B cell (primary cell): ENCODE measurements at regions not wholly inside any gene's neighbourhood (a gene's known extent, or its start where the extent isn't known, plus 50 kb on each side); places are given as distances from the start of the nearest gene placed in this dataset.

ENCODE experiments used
- ATAC-seq: fragments of 200-7000 bp; cut with Tn5 transposase; one replicate; pipeline ENCODE4 v1.10.0; 2021; ENCODE audit warnings: low read depth, mild to moderate bottlenecking, moderate number of reproducible peaks, moderate library complexity
- CTCF ChIA-PET: fragments of 350-600 bp; sonication (Branson Sonifier 250); formaldehyde crosslinking; loops from one replicate; lab custom pipeline; 2021; ENCODE audit warnings: antibody characterized with exemption, inconsistent platforms; lab: Charles Lee
- POLR2A ChIA-PET: fragments of 350-600 bp; sonication (Branson Sonifier 250); formaldehyde crosslinking; loops from one replicate; lab custom pipeline; 2021; ENCODE audit warnings: antibody characterized with exemption; lab: Charles Lee
- DNase-seq: peaks from one replicate; pipeline ENCODE4 v3.0.0; 2013
- H2AFZ ChIP-seq: 2 replicates; pipeline ENCODE4 v1.6.1; 2012; ENCODE audit warnings: mild to moderate bottlenecking, low read depth, low read length; ENCODE audit not compliant: insufficient read depth, poor library complexity, severe bottlenecking
- H3K27ac ChIP-seq, 2 donors: 1 replicate in 1 of 2; 2 replicates in 1 of 2; pipeline ENCODE4 v1.5.1; 2012 to 2013; ENCODE audit warnings: low read length in 2 of 2, mild to moderate bottlenecking in 2 of 2, moderate library complexity in 1 of 2
- H3K27me3 ChIP-seq, 4 experiments: fragments of 200-600 bp in 1 of 4; sonication (generic) in 1 of 4; replicated peaks in 1 of 4; 1 replicate in 2 of 4; 2 replicates in 2 of 4; pipeline versions ENCODE4 v1.6.1 to v1.7.0; 2013 to 2016; ENCODE audit warnings: low read length in 3 of 4, mild to moderate bottlenecking in 2 of 4, mixed read lengths in 1 of 4, moderate library complexity in 1 of 4; ENCODE audit not compliant: insufficient read depth in 4 of 4, control insufficient read depth in 3 of 4; ENCODE audit errors: control extremely low read depth in 1 of 4
- H3K36me3 ChIP-seq, 2 experiments: replicated peaks in 1 of 2; 1 replicate in 1 of 2; 2 replicates in 1 of 2; pipeline versions ENCODE4 v1.6.1 to v1.7.1; 2013; ENCODE audit warnings: low read length in 1 of 2; ENCODE audit not compliant: insufficient read depth in 2 of 2, control insufficient read depth in 1 of 2; ENCODE audit errors: control extremely low read depth in 1 of 2, extremely low read depth in 1 of 2
- H3K4me1 ChIP-seq, 2 donors: fragments of 200-600 bp in 1 of 2; sonication (generic) in 1 of 2; 1 replicate in 1 of 2; 2 replicates in 1 of 2; pipeline versions ENCODE4 v1.5.1 to v1.6.1; 2013 to 2017; ENCODE audit warnings: low read length in 2 of 2; ENCODE audit not compliant: control insufficient read depth in 2 of 2, insufficient read depth in 2 of 2
- H3K4me2 ChIP-seq: replicated peaks from 2 replicates; pipeline ENCODE3; 2012; ENCODE audit warnings: mild to moderate bottlenecking, low read depth, low read length; ENCODE audit not compliant: poor library complexity, severe bottlenecking
- H3K4me3 ChIP-seq, 5 experiments: fragments of 200-600 bp in 1 of 5; sonication (generic) in 1 of 5; 1 replicate in 3 of 5; 2 replicates in 2 of 5; pipeline versions ENCODE4 v1.5.1 to v1.7.0; 2011 to 2016; ENCODE audit warnings: low read length in 4 of 5, mild to moderate bottlenecking in 4 of 5, low read depth in 2 of 5, control low read depth in 1 of 5, moderate library complexity in 1 of 5; ENCODE audit not compliant: insufficient read depth in 1 of 5; ENCODE audit errors: control extremely low read depth in 1 of 5, extremely low read depth in 1 of 5
- H3K79me2 ChIP-seq: fragments of 200-600 bp; sonication (generic); one replicate; pipeline ENCODE4 v1.6.0; 2016; ENCODE audit warnings: low read length; ENCODE audit not compliant: control insufficient read depth, insufficient read depth
- H3K9ac ChIP-seq: fragments of 200-600 bp; sonication (generic); 2 replicates; pipeline ENCODE4 v1.6.1; 2017; ENCODE audit warnings: mild to moderate bottlenecking, low read length, moderate library complexity
- H3K9me3 ChIP-seq, 3 donors: one replicate each; pipeline versions ENCODE4 v1.6.1 to v1.7.1; 2013; ENCODE audit warnings: low read length in 2 of 3; ENCODE audit not compliant: control insufficient read depth in 2 of 3, insufficient read depth in 1 of 3; ENCODE audit errors: control extremely low read depth in 1 of 3
- H4K20me1 ChIP-seq: 2 replicates; pipeline ENCODE4 v1.6.0; 2012; ENCODE audit warnings: mild to moderate bottlenecking, low read length; ENCODE audit not compliant: insufficient read depth, control insufficient read depth, poor library complexity, severe bottlenecking
- H3K27ac Mint-ChIP-seq: one replicate; pipeline ENCODE4 v1.8.0; 2021; ENCODE audit warnings: mixed read lengths
- H3K27me3 Mint-ChIP-seq: one replicate; pipeline ENCODE4 v1.8.0; 2021; ENCODE audit warnings: mixed read lengths
- H3K4me1 Mint-ChIP-seq: one replicate; pipeline ENCODE4 v1.8.0; 2021; ENCODE audit warnings: mixed read lengths
- H3K4me3 Mint-ChIP-seq: one replicate; pipeline ENCODE4 v1.8.0; 2021; ENCODE audit warnings: mixed read lengths
- H3K9me3 Mint-ChIP-seq: one replicate; pipeline ENCODE4 v1.8.0; 2022; ENCODE audit warnings: mixed read lengths; ENCODE audit not compliant: insufficient read depth
- CTCF ChIP-seq: fragments of 200-600 bp; IDR thresholded peaks from one replicate; pipeline ENCODE4 v1.8.0; 2022; ENCODE audit warnings: antibody characterized with exemption, mild to moderate bottlenecking
- EZH2 ChIP-seq: IDR thresholded peaks from 2 replicates; pipeline ENCODE4 v1.6.1; 2012; ENCODE audit warnings: borderline replicate concordance, low read depth, mild to moderate bottlenecking, moderate library complexity, low read length; ENCODE audit not compliant: insufficient read depth, poor library complexity, severe bottlenecking
- WGBS: methylation state at CpG from one replicate; pipeline ENCODE4 v1.1.5; 2013; ENCODE audit warnings: missing lambda C conversion rate; ENCODE audit not compliant: insufficient coverage; 5-methylcytosine and 5-hydroxymethylcytosine counted together
- intact Hi-C: fragments of 100-400 bp; cut with micrococcal nuclease; formaldehyde crosslinking; loops from one replicate; pipeline ENCODE4 v1.10.0; 2022

- Histone ChIP-seq H3K27me3 (peaks cover 0 to 10% (median under 1%) of the 10 kb centered on the region in 4 experiments), H3K4me1 (peaks cover 6 to 8% of the 10 kb centered on the region in 2 donors), H3K36me3 (no peaks in the 10 kb centered on the region), H3K9me3 (peaks cover 0 to 5% (median 0%) of the 10 kb centered on the region in 3 donors), H3K4me2 (no peak overlapping the region), H3K27ac (no peak overlapping the region), H3K4me3 (no peak overlapping the region), H4K20me1 (no peaks in the 10 kb centered on the region), H2AFZ (no peak overlapping the region), H3K9ac (no peak overlapping the region), H3K79me2 (no peaks in the 10 kb centered on the region)
- no peaks in the 10 kb centered on the region for H3K9me3 Mint-ChIP-seq
- H3K4me3 Mint-ChIP-seq = no peak overlapping the region
- H3K27ac Mint-ChIP-seq = no peak overlapping the region
- intact Hi-C loops = no loop called here
- ATAC-seq = no peak
- CTCF ChIA-PET = no interaction called here
- TF ChIP-seq EZH2 (no peak), CTCF (no peak)
- DNase-seq = no peak
- WGBS = 97% methylated on average over 11 of the region's 11 CpGs
- POLR2A ChIA-PET = no interaction called here
- H3K4me1 Mint-ChIP-seq = peaks cover 8% of the 10 kb centered on the region
- peaks cover 9% of the 10 kb centered on the region for H3K27me3 Mint-ChIP-seq
These were observed 146.8 kb downstream of the SEC14L1 start for GRCh38 chr17:77287432-77288068.

DNA sequence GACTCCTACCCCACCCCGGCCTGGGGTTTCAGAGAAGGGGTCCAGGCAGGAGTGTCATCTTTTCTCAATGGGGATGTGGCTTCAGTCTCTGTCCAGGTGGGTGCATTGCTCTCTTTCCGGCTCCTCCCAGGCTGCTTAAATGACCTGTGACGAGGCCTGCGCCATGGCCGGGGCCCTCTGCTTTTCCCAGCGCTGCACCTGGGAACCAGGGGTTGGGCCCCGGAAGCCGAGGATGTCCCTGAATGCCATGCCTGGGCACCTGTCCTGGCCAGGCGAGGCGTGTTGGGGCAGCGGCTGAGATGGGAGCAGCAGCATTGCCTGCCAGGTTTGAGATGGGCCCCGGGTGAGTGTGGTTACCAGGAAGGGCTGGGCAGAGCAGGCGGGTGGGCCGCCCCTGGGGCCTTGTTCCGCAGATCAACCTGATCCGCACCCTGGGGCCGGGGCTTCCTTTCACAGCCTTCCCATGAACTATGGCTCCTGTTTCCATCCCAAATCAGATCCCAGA lies 147.4 kb downstream of the SEC14L1 start:
- intact Hi-C loops = no loop called here
- Mint-ChIP-seq H3K4me1 (peaks cover 8% of the 10 kb centered on the region), H3K4me3 (no peak overlapping the region), H3K27me3 (peaks cover 9% of the 10 kb centered on the region), H3K27ac (no peak overlapping the region), H3K9me3 (no peaks in the 10 kb centered on the region)
- TF ChIP-seq CTCF (no peak), EZH2 (no peak)
- Histone ChIP-seq H3K9me3 (peaks cover 0 to 5% (median 0%) of the 10 kb centered on the region in 3 donors), H4K20me1 (no peaks in the 10 kb centered on the region), H3K36me3 (no peaks in the 10 kb centered on the region), H3K27ac (no peak overlapping the region), H2AFZ (no peak overlapping the region), H3K27me3 (peaks cover 0 to 10% (median 0%) of the 10 kb centered on the region in 4 experiments), H3K4me3 (no peak overlapping the region), H3K4me1 (peaks cover 6 to 8% of the 10 kb centered on the region in 2 donors), H3K79me2 (no peaks in the 10 kb centered on the region), H3K4me2 (no peak overlapping the region), H3K9ac (no peak overlapping the region)
- POLR2A ChIA-PET = interaction anchor here (0.6 kb wide), 1 partner anchor 17 kb away, joined by 4 read pairs; no protein-coding TSS in a partner anchor
- DNase-seq (no peak), ATAC-seq (no peak)
- 90% methylated on average over 17 of the region's 17 CpGs for WGBS
- CTCF ChIA-PET = interaction anchor here (1.1 kb wide), 2 partner anchors 8 to 35 kb away, joined by 3 read pairs; no protein-coding TSS in a partner anchor
